ENCODE measurements at regions not wholly inside any gene's neighbourhood (a gene's known extent, or its start where the extent isn't known, plus 50 kb on each side); places are given as distances from the start of the nearest gene placed in this dataset.

DNA sequence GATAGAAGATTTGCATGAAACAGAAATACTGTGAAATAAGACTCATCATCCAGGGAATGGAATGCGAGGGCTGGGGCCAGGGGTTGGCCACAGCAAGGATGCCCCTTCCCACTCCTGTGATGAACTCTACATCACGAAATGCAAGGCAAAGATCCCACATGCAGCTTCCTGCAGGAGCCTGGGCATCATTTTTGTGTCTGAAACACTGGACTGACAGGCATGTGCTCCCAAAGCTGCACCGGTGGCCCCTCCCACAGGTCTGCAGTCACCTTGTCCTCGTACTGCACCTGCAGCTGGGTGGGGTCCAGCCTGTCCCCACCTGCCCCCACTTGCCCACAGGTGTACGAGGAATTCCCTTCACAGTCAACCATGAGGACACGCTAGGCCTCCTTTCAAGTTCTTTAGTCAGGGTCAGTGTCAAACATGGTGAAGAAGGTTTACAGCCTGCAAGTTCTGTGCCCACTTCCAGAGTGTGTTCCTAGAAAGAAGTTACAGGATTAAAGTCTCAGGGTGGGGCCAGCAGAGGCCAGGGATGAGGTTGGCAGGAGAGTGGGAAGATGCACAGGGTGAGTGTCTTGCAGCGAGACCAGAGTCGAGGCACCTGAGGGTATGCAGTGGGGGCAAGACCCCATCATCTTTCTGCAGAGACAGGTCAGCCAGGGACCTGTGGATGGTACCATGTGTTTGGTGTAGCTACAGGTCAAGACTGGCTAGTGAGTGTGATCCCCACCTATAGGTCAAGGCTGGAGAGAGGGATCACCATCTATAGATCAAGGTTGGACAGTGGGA lies 155.0 kb upstream of the IRX2 start:
- no peak for DNase-seq

DNA sequence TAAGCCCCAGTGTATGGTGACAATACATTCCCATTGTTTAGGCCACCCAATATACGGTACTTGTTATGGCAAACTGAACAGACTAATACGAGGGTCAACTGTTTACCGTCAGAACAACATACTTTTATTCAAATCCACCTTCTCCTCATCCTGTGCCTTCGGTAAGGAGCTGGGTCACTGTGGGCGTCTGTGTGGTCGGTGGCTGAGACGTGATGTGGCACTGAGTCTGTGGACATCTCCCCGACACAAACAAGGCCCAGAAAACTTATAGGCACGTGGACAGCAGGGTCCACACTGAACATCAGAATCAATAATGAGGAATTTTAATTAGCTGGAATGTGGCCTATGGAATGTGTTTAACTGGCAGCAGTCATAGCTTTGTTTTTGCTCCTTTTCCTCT lies 154.3 kb upstream of the IRX2 start:
- no peak for DNase-seq

DNA sequence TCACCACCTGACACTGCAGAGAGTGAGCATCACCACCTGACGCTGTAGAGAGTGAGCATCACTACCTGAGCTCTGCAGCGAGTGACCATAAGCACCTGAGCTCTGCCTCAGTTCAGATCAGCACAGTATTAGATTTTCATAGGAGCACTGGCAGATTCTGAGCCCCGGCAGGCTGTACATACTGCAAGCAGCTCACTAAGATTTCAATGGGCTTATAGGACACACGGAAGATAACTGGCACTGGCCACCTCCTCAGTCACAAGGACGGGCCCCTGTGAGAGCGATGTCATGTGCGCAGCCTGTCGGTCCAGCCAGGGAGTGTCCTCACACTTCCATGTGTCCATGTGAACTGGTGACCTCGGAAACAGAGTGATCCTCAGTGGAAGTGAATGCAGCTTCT lies 153.5 kb upstream of the IRX2 start:
- no peak for DNase-seq

DNA sequence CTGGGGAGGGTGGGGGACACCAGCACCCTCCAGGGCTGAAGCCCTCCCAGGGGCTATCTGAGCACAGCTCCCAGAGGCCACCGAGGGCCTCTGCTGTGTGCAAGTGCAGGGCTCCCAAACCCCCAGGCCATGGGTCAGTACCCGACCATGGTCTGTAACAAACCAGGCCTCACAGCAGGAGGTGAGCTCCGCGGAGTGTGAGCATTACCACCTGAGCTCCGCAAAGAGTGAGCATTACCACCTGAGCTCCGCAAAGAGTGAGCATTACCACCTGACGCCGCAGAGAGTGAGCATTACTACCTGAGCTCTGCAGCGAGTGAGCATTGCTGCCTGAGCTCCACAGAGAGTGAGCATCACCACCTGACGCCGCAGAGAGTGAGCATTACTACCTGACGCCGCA lies 152.9 kb upstream of the IRX2 start:
- no peak for DNase-seq

DNA sequence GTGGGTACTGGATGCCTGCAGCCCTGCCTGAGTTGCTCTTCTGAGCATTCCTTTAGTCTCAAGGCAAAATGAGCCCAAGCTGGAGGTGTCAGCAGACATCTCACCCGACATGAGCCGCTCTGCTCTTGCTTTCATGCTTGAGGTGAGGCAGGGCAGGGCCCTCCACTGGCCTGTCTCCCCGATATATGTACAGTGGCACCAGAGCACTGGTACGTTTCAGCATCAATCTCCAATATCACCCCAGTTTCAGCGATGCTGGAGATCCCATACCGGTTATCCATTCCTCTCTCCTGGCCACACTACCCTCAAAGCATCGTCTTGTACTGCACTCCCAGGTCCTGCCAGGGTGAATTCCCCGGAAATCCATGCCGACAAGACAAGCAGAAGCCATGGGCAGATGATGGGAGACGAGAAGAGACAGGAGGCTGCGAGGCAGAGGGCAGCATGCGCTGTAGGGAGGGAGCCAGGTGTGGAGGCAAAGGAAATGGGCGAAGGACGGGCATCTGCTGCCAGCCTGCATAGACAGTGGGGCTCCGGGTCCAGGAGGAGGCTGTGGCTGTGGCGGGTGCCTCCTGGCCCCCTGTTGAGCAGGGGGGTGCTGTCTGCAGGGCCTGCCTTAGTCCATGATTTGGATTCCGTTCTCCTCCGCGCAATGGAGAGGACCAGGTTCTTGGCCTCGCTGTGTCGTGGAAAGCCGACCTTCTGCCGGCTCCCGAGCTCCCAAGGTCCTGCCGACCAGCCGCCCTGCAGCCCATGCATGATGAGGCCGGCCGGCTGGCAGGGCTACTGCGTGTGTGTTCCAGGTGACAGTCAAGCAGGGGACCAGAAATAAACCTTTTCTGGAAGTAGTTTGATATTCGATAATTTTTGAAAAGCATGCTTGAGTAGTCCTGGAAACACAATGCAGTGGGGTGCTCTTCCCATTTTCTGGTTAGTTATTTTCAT lies 152.2 kb upstream of the IRX2 start:
- no peak for DNase-seq

DNA sequence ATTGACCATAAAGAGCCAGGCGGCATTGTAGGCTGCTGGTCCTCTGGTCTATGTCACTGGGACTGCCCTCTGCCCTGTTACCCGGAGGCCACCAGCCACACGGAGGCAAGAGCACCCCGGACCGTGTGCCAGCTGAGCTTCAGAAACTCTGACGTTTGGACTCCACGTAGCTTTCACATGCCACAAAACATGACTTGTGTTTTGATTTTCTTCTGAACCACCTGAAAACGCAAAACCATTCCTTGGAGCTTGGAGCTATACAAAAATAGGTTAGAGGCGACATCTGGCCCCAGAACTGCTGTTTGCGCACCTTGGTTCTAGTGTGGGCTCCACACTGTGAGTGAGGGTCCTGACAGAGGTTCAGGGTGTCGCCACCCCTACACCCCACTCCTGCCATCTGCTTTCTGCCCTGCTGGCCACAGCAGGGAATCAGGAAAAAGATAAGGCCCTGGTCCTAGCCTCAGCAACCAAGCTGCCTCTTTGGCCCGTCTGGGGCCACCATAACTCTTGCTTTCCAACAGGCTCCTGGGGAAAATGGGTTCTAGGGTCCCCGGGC lies 151.3 kb upstream of the IRX2 start:
- DNase-seq = no peak

DNA sequence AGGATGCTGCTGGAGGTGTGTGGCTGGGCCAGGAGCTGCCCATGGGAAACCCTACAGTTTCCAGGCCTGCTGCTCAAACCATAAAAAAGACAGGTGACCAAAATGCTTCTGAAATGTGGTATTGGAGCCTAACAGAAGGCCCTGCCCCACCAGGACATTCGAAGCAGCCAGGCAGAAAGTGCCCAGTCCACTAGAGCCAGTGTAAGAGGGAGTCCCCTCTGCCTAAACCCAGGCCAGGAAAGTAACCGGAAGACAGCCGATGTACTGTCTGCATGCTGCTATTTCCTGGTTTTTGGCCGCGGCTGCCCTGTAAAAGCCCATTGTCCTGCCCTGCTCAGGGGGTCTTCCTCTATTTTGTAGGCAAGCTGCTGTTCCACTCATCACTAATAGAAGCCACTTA lies 150.7 kb upstream of the IRX2 start:
- DNase-seq = no peak

DNA sequence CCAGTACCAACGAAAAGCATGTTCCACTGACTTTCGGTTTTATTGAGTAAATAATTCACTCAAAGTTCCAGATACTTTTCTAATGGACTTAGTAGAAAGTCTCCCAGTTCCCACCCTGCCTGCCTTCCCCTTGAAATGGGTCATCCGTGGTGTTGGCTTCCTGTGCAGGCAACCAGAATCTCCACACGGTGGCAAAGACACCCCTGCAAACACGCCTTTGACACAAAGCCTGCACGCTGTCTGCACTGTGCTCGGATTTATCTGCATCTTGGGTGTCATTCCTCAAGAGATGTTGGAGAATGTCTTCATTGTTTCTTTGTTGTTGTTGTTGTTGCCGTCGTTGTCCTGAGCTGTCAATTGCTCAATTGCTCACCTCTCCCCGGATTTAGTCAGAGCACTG lies 150.0 kb upstream of the IRX2 start:
- no peak for DNase-seq

DNA sequence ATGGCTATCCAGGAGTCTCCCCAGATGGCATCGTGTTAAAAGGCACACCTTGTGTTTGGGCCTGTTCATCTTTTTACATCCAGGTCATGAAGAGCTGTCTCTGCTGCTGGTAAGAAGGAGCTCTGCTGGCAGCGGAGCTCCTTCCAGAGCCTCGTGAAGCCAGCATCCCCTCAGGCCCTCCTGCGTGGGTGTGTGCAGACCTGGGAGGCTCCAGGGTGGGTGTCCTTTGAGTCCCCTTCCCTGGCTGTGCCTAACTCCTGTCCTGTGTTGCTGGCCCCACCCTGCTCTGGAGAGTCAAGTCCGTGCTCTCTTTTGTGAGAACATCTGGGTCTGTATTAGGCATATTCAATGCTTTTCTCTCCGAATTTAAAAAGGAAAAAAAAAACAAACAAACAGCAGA lies 149.6 kb upstream of the IRX2 start:
- DNase-seq = no peak

DNA sequence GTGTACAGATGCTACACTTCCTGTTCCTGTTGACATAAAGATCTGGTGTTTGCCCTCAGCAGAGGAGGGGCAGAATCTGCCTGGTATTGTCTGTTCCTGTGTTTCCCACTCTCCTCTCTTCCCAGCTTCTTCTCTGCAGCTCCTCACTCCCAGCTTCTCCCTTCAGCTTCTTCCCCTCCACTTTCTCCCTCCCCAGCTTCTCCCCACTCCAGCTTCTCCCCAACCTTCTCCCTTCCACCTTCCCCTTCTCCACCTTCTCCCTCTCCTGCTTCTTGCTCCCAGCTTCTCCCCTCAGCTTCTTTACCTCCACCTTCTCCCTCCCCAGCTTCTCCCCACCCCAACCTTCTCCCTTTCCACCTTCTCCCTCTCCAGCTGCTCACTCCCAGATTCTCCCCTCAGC lies 148.9 kb upstream of the IRX2 start:
- DNase-seq = no peak

DNA sequence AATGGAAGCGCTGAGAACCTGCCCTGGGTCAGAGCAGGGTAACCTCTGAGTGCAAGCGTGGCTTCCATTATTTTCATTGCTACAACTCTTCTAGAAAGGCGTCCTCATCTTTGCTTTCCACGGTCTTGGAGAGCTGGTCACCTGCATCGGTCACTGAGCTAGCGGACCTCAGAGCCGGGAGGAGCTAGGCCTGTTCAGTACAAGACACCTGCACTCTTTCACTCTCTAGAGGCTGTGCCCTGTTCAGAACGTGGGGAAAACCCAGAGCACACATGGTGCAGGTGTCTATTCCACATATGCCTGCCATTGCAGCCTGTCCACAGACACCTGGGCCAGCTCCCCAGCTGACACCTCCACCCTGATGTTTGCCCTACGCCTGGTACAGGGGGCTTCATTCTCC lies 147.8 kb upstream of the IRX2 start:
- DNase-seq = no peak

DNA sequence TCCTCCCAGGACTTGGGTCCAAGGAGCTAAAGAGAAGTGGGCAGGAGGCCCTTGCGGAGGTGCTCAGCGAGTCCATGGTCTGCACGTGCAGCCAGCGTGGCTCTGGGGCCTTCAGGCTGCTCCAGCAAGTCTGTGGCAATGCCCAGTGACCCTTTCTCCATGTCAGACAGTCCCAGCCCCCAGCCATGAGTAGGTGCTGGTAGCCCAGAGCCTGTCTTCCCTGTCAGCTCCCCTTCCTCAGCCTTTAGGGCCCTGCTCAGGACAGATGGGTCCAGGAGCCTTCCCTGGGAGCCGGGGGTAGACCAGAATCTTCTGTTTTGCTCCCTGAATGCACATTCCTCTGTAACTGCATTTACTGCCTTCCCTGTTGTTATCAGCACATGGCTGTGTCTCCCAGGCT lies 147.2 kb upstream of the IRX2 start:
- DNase-seq = no peak

DNA sequence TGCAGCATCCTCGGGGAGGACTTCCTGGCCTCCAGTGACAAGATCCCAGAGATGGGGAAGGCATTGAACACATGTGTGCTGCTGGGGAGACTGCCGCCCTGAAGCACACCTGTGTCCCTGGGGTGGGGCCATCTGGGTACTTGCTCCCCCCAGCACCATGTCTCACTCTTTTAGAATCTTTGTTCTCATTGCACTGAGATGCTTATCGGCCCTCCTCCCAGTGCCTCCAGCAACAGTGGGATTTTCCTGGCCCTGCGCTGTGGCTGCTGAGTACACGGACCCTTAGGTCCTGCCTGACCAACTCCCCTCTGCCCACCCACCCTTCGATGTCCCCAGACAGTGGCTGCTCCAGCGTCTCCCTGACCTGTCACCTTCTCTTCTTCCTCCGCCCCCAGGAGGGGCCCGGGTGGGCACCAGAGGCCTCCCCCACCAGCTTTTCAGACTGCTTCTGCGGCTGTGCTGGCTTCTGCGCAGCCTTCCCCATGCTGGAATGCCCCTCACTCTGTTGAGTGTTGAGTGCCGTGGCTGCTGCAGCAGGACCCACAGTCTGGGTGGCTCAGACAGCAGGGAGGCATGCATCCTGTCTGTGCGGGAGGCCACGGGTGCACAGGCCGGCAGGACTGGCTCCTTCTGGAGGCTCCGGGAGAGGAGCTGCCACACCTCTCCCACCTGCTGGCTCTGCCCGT lies 145.9 kb upstream of the IRX2 start:
- DNase-seq = no peak

DNA sequence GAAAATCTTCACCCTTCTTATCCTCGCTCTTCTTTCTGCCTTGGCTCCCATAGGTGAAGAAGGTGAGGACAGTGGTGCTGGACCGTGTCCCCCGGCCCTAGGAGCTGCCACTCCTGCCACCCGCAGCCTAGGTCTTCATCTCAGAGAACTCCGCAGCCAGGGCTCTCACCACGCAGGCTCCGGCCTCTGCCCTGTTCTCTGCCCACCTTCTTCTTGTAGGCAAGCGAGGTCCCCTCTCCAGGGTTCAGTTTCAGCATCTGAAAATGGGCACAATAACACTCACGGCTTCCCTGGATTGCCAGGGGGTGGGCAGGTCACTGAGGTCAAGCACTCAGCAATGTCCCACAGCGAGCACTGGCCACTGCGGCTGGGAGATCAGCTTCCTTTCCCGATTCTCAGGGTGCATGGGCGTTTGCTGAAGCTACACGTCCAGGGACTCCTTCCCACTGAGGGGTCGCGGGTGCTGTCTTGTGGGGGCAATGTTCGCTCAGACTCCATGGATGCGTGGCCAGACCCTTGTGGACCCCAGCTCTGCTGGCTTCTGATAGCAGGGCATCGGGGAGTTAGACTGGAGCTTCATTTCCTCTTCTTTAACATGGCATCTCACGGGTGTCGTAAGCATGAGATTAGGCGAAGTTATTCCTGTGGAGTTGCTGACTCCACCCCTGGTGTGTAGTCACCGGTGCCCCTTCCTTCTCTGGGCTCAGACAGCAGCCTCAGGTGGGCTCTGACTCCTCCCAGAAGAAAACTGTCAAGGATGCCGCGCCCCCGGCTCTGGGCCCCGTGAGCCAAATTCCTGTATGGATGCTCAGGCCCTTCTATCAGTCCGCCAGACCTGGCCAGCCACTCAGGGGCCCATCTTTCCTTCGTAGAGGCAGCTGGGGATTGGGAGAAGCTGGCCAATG lies 145.1 kb upstream of the IRX2 start:
- DNase-seq = no peak

DNA sequence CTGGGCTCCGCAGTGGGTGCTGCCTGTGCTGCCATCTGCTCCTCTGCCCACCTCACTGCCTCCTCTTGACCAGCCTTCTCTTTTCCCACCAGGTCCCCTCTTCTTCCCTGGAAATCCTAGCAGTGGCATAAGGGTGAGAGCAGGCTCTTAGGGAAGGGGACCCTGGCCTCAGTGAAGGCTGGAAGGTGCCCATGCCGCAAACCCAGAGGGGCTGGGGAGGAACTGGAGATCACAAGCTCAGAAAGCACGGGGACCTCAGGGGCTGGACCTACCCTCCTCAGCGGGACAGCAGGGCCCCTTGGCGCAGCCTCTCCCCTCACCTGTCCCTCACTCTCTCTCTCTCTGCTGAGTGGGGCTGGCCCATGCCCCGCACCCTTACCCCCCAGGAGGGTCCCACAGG lies 144.4 kb upstream of the IRX2 start:
- no peak for DNase-seq

DNA sequence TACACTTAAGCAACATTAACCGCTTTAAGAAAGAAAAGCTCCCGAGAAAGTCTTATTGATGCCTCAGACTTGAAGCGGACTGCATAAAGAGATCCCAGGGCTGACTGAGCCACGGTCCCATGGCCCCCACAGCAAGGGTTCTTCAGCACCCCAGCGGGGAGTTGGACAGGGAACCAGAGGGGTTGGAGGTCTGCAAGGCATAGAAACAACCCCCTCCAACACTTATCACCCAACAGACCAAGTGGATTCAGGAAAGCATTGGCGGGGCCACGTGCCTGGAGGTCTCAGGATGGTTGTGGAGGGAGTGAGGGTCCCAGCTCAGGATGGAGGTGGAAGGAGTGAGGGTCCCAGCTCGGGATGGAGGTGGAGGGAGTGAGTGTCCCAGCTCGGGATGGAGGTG lies 143.7 kb upstream of the IRX2 start:
- DNase-seq = no peak

DNA sequence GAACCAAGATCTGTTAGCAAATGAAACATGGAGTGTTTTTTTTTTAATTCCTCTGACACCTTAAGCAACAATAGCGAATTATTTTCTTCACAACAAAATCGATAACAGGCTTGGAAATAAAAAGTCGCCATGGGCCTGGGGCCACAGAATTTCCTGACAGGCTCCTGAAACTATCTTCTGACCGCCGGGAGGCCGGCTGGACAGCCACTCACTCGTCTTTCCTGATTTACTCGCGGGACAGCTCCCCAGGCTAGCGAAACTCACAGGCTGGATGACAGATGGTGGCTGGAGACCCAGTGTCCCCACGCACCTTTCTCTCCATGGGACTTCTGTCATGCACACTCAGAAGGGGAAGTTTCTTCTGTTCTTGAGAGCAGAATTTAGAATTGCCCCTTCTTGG lies 143.3 kb upstream of the IRX2 start:
- DNase-seq = no peak

DNA sequence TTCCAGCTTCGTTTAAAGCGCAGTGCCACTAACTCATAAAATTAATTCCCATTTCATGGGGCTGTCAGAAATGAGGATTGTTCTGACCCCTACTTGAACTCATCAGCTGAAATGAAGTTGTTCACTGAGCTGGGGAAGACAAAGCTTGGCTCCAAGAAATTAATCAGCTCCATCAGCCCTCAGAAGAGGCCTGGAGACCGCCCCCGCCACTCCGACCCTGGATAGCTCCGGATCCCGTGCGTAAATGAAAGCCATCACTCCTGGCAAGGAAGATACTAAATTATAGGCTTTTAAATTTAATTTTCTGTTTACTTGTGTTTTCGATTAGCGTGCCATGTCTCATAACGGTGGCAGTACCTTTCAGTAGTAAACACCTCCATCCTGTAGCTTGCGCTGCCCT lies 142.8 kb upstream of the IRX2 start:
- no peak for DNase-seq

DNA sequence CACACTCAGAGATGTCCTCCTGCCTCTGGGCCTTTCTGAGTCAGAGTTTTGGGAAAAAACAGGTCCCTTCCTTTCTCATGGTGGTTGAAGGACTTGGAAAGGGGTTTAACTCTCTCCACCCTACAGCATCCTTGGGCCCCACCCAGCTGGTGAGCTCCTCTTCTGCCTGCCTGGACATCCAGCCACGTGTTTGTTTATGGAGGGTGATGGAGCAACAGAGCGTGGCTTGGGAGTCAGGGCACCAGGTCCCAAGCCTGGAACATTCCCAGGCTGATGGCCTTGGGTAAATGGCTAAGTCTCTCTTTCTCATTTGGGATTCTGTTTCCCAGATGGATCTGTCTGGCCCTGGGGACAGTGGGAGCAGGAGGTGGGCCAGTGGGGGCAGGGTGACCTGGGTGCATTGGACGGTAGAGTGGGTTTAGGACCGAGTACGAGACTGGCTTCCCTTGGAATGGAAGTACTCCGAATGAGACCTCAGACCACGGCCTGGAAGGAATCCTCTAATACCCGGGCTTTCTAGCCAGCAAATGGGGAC lies 141.1 kb upstream of the IRX2 start:
- DNase-seq = no peak

DNA sequence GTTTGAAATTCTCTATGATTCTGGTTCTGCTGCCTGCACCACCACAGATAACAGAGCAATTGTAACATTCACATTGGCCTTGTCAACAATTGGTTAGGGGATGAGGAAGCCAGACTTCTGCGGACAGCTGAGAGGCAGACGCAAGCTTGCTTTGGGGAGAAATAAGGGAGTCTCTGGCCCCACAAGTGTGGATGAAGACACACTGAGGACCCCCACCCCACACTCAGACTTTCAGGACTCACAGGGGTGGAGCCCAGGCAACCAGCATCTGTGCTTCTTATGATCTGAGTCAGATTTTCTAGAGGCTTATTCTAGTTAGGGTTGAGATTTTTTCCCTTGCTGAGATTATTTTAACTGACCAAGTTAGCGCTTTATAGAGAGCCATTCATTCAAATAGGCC lies 140.3 kb upstream of the IRX2 start:
- no peak for DNase-seq

DNA sequence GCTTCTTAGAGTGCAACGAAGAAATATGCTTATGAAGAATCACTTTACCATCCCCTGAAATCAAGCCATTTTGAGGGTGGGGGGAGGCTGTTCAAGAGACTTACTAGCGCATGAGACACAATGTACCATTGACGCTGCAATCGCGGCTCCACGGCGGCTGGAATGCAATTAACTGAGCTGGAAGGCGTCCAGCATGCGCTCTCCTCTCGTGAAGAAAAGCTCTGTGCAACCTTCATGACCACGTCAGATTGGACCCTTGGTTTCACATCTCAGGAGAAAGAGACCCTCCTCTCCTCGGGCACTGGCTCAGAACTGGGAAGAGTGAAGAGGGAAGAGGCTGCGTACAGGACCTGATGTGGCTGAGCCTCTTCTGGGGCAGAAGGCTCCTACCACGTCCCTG lies 138.5 kb upstream of the IRX2 start:
- DNase-seq = no peak
